ENCODE measurements at regions not wholly inside any gene's neighbourhood (a gene's known extent, or its start where the extent isn't known, plus 50 kb on each side); places are given as distances from the start of the nearest gene placed in this dataset.

DNA sequence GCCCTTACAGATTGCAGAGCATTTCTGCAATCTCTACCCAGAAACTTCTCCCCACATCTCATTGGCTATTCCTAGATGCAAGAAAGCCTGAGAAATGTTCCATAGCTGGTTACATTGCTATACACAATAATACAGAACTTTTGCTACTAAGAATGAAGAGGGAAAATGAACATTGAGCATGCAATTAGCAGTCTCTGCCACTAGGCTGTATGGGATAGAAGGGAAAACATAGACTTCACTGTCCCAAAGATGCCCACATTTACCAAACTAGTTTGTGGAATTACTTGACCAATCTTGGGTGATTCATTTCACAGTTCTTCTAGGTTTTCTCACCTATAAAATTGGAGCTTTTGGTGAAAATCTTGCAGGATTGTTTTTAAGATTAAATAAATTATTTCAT, 265.7 kb upstream of the NT5C1B start:
- DNase-seq (ENCODE audit: low spot score), result no peak
- Mint-ChIP-seq H3K36me3 (ENCODE audit: low read depth, unreplicated experiment) (no peaks in the 10 kb centered on the region), H3K9me3 (ENCODE audit: unreplicated experiment) (no peaks in the 10 kb centered on the region), H3K27ac (ENCODE audit: unreplicated experiment) (no peak overlapping the region), H3K4me3 (ENCODE audit: unreplicated experiment) (no peak overlapping the region), H3K4me1 (ENCODE audit: unreplicated experiment) (no peaks in the 10 kb centered on the region), H3K27me3 (ENCODE audit: unreplicated experiment) (no peaks in the 10 kb centered on the region)
- TF ChIP-seq, protein P1, sequence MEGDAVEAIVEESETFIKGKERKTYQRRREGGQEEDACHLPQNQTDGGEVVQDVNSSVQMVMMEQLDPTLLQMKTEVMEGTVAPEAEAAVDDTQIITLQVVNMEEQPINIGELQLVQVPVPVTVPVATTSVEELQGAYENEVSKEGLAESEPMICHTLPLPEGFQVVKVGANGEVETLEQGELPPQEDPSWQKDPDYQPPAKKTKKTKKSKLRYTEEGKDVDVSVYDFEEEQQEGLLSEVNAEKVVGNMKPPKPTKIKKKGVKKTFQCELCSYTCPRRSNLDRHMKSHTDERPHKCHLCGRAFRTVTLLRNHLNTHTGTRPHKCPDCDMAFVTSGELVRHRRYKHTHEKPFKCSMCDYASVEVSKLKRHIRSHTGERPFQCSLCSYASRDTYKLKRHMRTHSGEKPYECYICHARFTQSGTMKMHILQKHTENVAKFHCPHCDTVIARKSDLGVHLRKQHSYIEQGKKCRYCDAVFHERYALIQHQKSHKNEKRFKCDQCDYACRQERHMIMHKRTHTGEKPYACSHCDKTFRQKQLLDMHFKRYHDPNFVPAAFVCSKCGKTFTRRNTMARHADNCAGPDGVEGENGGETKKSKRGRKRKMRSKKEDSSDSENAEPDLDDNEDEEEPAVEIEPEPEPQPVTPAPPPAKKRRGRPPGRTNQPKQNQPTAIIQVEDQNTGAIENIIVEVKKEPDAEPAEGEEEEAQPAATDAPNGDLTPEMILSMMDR (IDR thresholded peaks at IDR 0.05; ENCODE audit: unreplicated experiment), result peak; percentile 79

DNA sequence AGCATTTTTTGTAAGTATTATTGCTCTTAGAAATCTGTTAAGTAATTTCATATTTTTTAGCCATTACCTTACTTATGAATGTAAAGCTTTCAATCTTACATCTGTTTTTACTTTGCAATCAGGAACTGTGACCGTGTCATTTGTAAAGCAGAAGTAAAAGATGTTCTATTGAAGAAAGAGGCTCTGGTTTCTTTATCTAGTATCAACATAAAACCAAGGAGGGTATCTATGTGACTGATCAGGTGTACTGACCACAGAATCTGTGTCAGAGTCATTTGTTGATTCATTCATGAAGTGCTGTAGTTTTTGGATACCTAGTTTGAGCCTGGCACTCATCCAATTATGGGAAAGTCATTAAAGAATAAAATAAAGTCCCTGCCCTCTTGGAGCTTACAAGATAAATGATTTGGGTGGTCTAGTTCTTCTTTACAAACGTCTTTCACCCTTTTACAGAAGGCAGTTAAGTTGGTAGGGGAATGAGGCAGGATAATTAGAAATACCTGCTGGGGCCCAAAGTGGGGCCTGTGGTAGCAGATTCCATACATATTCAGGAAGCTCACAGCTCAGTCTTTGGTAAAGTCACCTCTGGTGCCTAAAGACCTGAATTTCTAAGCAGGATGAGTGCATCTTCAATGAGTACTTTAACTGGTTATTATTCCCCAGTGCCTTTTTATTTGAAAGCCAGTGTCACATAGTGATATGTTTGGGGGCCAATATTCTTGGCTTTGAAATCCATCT, 260.6 kb upstream of the NT5C1B start:
- H3K27me3 Mint-ChIP-seq (ENCODE audit: unreplicated experiment), result no peaks in the 10 kb centered on the region
- no peak for DNase-seq (ENCODE audit: low spot score)
- no peak overlapping the region for H3K27ac Mint-ChIP-seq (ENCODE audit: unreplicated experiment)
- no peak overlapping the region for H3K4me3 Mint-ChIP-seq (ENCODE audit: unreplicated experiment)
- no peaks in the 10 kb centered on the region for H3K9me3 Mint-ChIP-seq (ENCODE audit: unreplicated experiment)
- no peaks in the 10 kb centered on the region for H3K36me3 Mint-ChIP-seq (ENCODE audit: low read depth, unreplicated experiment)
- H3K4me1 Mint-ChIP-seq (ENCODE audit: unreplicated experiment), result no peaks in the 10 kb centered on the region
- TF ChIP-seq, protein P1 (IDR thresholded peaks at IDR 0.05; ENCODE audit: unreplicated experiment), result no peak

DNA sequence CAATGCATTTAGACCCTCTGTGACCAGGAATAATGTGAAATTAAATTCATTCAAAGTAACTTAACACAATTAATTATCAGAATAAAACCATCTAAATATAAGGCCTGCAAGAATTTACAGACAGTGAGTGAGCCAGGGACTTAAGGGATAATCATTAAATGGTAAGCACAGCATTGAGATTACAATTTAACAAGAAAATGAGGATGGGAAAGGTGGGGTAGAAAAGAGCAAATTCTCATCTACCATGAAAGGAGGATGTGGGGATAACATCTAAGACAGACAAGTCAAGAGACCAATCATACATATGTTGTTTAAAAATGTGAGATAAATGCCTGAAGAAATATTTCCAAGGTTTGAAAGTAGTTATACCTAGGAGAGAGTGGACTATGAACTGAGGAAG, 259.3 kb upstream of the NT5C1B start:
- DNase-seq (ENCODE audit: low spot score), result no peak
- H3K4me3 Mint-ChIP-seq (ENCODE audit: unreplicated experiment), result no peak overlapping the region
- no peaks in the 10 kb centered on the region for H3K9me3 Mint-ChIP-seq (ENCODE audit: unreplicated experiment)
- H3K27me3 Mint-ChIP-seq (ENCODE audit: unreplicated experiment), result no peaks in the 10 kb centered on the region
- no peak overlapping the region for H3K27ac Mint-ChIP-seq (ENCODE audit: unreplicated experiment)
- TF ChIP-seq, protein P1 (IDR thresholded peaks at IDR 0.05; ENCODE audit: unreplicated experiment), result no peak
- peaks cover 4% of the 10 kb centered on the region for H3K4me1 Mint-ChIP-seq (ENCODE audit: unreplicated experiment)
- no peaks in the 10 kb centered on the region for H3K36me3 Mint-ChIP-seq (ENCODE audit: low read depth, unreplicated experiment)

DNA sequence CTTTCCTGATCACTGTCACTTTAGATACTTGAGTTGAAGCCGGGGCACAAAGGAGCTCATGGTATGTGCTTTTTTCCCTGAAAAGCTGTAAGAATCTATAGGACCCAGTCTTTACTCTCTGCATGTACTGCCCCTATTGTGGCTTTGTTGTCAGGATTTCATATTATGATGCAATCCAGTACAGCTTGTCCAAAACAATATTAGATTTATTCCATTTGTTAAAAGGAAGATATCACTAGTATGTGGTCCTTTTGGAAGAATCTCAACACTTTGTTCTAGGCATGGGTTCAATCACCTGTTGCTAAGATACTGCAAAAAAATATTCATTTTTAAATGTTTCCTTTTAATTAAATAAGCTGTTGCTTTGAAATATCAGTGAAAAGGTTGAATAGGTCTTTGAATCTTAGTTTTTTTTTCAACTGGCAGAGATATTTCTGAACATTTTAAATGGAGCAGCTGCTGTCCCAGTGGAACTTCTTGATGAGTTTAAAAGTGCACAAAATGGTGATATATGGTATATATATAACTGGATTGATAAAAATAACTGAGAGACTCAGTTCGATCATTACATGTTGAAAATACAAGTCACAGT, 256.6 kb upstream of the NT5C1B start:
- DNase-seq (ENCODE audit: low spot score), result no peak
- H3K4me1 Mint-ChIP-seq (ENCODE audit: unreplicated experiment), result peaks cover 7% of the 10 kb centered on the region
- H3K27ac Mint-ChIP-seq (ENCODE audit: unreplicated experiment), result no peak overlapping the region
- TF ChIP-seq, protein P1 (IDR thresholded peaks at IDR 0.05; ENCODE audit: unreplicated experiment), result no peak
- H3K27me3 Mint-ChIP-seq (ENCODE audit: unreplicated experiment), result no peaks in the 10 kb centered on the region
- H3K9me3 Mint-ChIP-seq (ENCODE audit: unreplicated experiment), result no peaks in the 10 kb centered on the region
- no peak overlapping the region for H3K4me3 Mint-ChIP-seq (ENCODE audit: unreplicated experiment)
- no peaks in the 10 kb centered on the region for H3K36me3 Mint-ChIP-seq (ENCODE audit: low read depth, unreplicated experiment)

DNA sequence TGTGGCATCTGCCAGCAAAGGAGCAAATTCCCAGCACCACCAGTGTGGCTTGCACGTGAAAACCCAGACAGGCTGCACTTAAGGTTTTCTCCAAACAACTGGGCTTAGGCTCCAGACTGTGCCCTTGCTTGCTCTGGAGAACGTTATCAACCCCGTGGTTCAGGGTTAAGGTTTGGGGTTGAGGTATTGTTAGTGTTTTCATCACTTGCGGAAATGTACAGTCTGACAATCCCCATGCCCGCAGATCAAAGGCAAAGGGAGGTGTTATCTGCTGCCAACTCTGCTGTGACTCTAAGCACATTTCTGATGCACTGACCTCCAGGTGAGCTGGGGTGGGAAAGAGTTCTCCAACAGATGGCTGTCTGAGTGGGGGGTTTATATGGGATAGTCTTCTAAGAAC, 253.5 kb upstream of the NT5C1B start:
- Mint-ChIP-seq H3K27me3 (ENCODE audit: unreplicated experiment) (no peaks in the 10 kb centered on the region), H3K4me1 (ENCODE audit: unreplicated experiment) (peaks cover 7% of the 10 kb centered on the region), H3K27ac (ENCODE audit: unreplicated experiment) (no peak overlapping the region), H3K36me3 (ENCODE audit: low read depth, unreplicated experiment) (no peaks in the 10 kb centered on the region), H3K9me3 (ENCODE audit: unreplicated experiment) (no peaks in the 10 kb centered on the region), H3K4me3 (ENCODE audit: unreplicated experiment) (no peak overlapping the region)
- no peak for DNase-seq (ENCODE audit: low spot score)
- TF ChIP-seq, protein P1 (IDR thresholded peaks at IDR 0.05; ENCODE audit: unreplicated experiment), result no peak
